Sigmoid colon (tissue), 4 donors: ENCODE measurements at regions not wholly inside any gene's neighbourhood (a gene's known extent, or its start where the extent isn't known, plus 50 kb on each side); places are given as distances from the start of the nearest gene placed in this dataset.
"Not testable (repeated sequence)": the region's sequence is repeated elsewhere in the genome, so short reads cannot be mapped to it uniquely, and the experiment has no call there.

ENCODE experiments used
- CTCF ChIP-seq, 4 experiments: fragments of 450-650 bp in 3 of 4; fragments of 200-600 bp in 1 of 4; IDR thresholded peaks; one replicate each; pipeline ENCODE4 v1.5.1; 2016 to 2019; ENCODE audit warnings: antibody characterized with exemption in 4 of 4, mild to moderate bottlenecking in 3 of 4, moderate library complexity in 2 of 4
- EP300 ChIP-seq, 4 donors: sonication (generic); formaldehyde crosslinking; IDR thresholded peaks; one replicate each; pipeline ENCODE4 v1.6.1; 2017; ENCODE audit warnings: antibody characterized with exemption in 4 of 4
- POLR2A ChIP-seq, 2 donors: fragments of 450-650 bp; IDR thresholded peaks; one replicate each; pipeline ENCODE4 v1.6.1; 2016; ENCODE audit warnings: antibody characterized with exemption in 2 of 2, mild to moderate bottlenecking in 2 of 2, moderate library complexity in 2 of 2
- POLR2AphosphoS5 ChIP-seq, 4 donors: sonication (generic); formaldehyde crosslinking; IDR thresholded peaks; one replicate each; pipeline ENCODE4 v1.6.1; 2017; ENCODE audit warnings: antibody characterized with exemption in 4 of 4

GRCh38 chr21:5022748-5023147, 5498.6 kb upstream of the TPTE start:
- TF ChIP-seq CTCF, POLR2A, EP300, POLR2AphosphoS5 (IDR thresholded peaks at IDR 0.05): not testable (repeated sequence)
